H1 (cell line): ENCODE measurements at regions not wholly inside any gene's neighbourhood (a gene's known extent, or its start where the extent isn't known, plus 50 kb on each side); places are given as distances from the start of the nearest gene placed in this dataset.

Experiments used
- CEBPB ChIP-seq: IDR thresholded peaks from 2 replicates; pipeline ENCODE4 v1.6.1; 2012; ENCODE audit warnings: low read depth, low read length

DNA sequence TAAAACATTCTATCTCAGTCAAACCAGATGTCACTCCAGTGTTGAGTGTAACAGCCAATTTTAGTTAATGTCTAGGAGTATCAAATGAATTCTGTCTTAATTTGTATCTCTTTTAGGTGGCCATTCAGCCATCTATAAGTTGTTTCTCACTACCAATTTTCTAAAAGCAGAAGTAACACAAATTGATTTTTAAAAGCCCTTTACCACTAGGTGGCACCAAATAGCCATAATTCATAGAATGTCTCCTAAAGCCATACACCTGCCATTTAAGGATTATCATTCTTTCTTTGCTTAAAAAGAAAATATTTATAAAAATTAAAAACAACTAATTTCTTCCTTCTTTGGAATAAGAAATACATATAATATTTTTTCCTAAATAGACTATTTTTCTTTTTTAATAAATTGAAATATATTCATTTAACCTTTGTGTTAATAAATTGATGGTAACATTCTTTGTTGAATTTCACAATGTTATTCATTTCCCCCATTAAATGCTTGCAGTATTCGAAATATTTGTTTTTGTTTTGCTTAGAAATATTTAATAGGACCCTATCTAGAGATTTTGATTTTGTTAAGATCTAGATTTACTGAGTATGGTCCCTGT lies 107.8 kb upstream of the PPP1R3A start (continued):
- no peak for TF ChIP-seq CEBPB
